Esophagus squamous epithelium (tissue), 5 donors: ENCODE measurements at regions not wholly inside any gene's neighbourhood (a gene's known extent, or its start where the extent isn't known, plus 50 kb on each side); places are given as distances from the start of the nearest gene placed in this dataset.
A peak's percentile ranks its signal among the peaks of the same experiment; 100 is the strongest.

Source experiments
- DNase-seq: peaks from one replicate; lab custom pipeline; 2025; lab: John Stamatoyannopoulos, UW
- H3K27ac ChIP-seq, 4 donors: fragments of 200-600 bp; sonication (generic); one replicate each; pipeline ENCODE4 v1.5.1; 2016 to 2019; ENCODE audit warnings: mild to moderate bottlenecking in 1 of 4
- H3K27me3 ChIP-seq, 4 donors: fragments of 200-600 bp; sonication (generic); 1 replicate in 3 of 4; 2 replicates in 1 of 4; pipeline versions ENCODE4 v1.5.1 to v1.6.0; 2017 to 2021; ENCODE audit warnings: antibody characterized with exemption in 1 of 4
- H3K36me3 ChIP-seq, 3 donors: fragments of 200-600 bp; sonication (generic); one replicate each; pipeline ENCODE4 v1.5.1; 2016 to 2019
- H3K4me1 ChIP-seq, 3 donors: fragments of 200-600 bp; sonication (generic); one replicate each; pipeline ENCODE4 v1.5.1; 2017 to 2019
- H3K4me3 ChIP-seq, 4 donors: fragments of 200-600 bp; sonication (generic); 1 replicate in 3 of 4; 2 replicates in 1 of 4; pipeline ENCODE4 v1.5.1; 2016 to 2019; ENCODE audit warnings: mild to moderate bottlenecking in 2 of 4, moderate library complexity in 1 of 4
- H3K9me3 ChIP-seq, 3 donors: fragments of 200-600 bp; sonication (generic); one replicate each; pipeline ENCODE4 v1.5.1; 2016 to 2019
- POLR2A ChIP-seq, 4 donors: fragments of 450-650 bp; IDR thresholded peaks; one replicate each; pipeline ENCODE4 v1.6.1; 2017; ENCODE audit warnings: antibody characterized with exemption in 4 of 4, mild to moderate bottlenecking in 4 of 4, moderate library complexity in 3 of 4
- WGBS, 2 donors: methylation state at CpG; one replicate each; pipeline ENCODE4 v1.1.5; 2018; 5-methylcytosine and 5-hydroxymethylcytosine counted together
- intact Hi-C: fragments of 100-400 bp; cut with DNase I; formaldehyde crosslinking; loops from one replicate; pipeline ENCODE4 v1.15.0; 2022
- TF ChIP-seq, protein P1 (sequence below), 6 experiments: fragments of 450-650 bp in 4 of 6; fragments of 200-600 bp in 2 of 6; sonication (generic) in 2 of 6; IDR thresholded peaks; one replicate each; pipeline ENCODE4 v1.5.1; 2016 to 2019; ENCODE audit warnings: antibody characterized with exemption in 6 of 6, mild to moderate bottlenecking in 4 of 6, moderate library complexity in 4 of 6
- donor health status: DM: yes; HTN: yes; CAD: no.

DNA sequence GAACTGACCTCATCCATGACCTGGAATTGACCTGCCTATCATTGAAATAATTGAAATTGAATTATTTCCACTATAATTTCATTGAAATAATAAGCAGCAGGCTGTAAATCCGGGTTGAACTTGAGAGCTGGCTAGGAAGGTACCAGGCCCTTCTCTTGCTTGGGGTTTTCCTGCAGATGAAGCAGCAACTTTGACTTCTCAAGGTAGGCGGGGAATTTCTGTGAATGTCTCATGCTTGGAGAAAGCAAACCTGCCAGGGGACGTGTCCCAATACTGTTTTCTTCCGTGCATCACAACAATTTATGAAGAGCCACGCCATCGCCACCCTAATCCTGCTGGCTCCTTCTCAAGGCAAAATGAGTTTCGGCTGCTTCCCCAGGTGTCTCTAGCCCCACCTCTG, 97.5 kb upstream of the XYLT1 start:
- H3K4me1 ChIP-seq, result peaks cover 0 to 72% (median 14%) of the 10 kb centered on the region in 3 donors
- H3K27me3 ChIP-seq, result no peaks in the 10 kb centered on the region
- H3K4me3 ChIP-seq, result no peak overlapping the region
- TF ChIP-seq POLR2A (IDR thresholded peaks at IDR 0.05), result no peak
- TF ChIP-seq, protein P1, sequence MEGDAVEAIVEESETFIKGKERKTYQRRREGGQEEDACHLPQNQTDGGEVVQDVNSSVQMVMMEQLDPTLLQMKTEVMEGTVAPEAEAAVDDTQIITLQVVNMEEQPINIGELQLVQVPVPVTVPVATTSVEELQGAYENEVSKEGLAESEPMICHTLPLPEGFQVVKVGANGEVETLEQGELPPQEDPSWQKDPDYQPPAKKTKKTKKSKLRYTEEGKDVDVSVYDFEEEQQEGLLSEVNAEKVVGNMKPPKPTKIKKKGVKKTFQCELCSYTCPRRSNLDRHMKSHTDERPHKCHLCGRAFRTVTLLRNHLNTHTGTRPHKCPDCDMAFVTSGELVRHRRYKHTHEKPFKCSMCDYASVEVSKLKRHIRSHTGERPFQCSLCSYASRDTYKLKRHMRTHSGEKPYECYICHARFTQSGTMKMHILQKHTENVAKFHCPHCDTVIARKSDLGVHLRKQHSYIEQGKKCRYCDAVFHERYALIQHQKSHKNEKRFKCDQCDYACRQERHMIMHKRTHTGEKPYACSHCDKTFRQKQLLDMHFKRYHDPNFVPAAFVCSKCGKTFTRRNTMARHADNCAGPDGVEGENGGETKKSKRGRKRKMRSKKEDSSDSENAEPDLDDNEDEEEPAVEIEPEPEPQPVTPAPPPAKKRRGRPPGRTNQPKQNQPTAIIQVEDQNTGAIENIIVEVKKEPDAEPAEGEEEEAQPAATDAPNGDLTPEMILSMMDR (IDR thresholded peaks at IDR 0.05), result no peak
- peak overlapping the region in 3 of 4 donors; percentile 66 to 84 (median 79) for H3K27ac ChIP-seq
- intact Hi-C loops, result no loop called here
- H3K36me3 ChIP-seq, result no peaks in the 10 kb centered on the region
- no peak for DNase-seq
- H3K9me3 ChIP-seq, result no peaks in the 10 kb centered on the region
- WGBS, 2 donors, result 29 to 41% methylated on average over 6 to 7 of the region's 7 CpGs

DNA sequence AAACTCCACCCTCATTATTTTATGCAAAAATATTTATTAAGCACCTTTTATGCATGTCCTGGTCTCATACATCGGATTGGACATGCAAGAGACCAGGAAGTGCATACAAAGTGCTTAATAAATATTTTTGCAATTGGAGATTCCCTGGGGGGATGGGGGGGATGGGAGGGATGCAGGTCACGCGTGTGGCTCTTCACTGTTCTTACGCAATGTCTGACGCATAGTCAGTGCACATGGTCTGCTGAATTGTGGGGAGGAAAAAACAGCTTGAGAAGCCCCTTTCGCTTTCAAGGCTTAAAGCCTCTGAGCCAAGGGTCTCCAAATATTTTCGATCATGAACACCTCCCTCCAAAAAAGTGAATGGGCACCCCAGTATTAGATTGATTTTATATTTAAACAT, 96.7 kb upstream of the XYLT1 start:
- Histone ChIP-seq H3K4me3 (no peak overlapping the region), H3K36me3 (no peaks in the 10 kb centered on the region), H3K27me3 (peaks cover 0 to 1% (median 0%) of the 10 kb centered on the region in 4 donors), H3K27ac (peak overlapping the region in 3 of 4 donors; percentile 66 to 84 (median 79)), H3K9me3 (no peaks in the 10 kb centered on the region), H3K4me1 (peaks cover 0 to 77% (median 14%) of the 10 kb centered on the region in 3 donors)
- intact Hi-C loops, result no loop called here
- 55 to 72% methylated on average over 7 of the region's 7 CpGs for WGBS, 2 donors
- no peak for TF ChIP-seq POLR2A (IDR thresholded peaks at IDR 0.05)
- TF ChIP-seq, protein P1 (IDR thresholded peaks at IDR 0.05), result no peak
- DNase-seq, result no peak

DNA sequence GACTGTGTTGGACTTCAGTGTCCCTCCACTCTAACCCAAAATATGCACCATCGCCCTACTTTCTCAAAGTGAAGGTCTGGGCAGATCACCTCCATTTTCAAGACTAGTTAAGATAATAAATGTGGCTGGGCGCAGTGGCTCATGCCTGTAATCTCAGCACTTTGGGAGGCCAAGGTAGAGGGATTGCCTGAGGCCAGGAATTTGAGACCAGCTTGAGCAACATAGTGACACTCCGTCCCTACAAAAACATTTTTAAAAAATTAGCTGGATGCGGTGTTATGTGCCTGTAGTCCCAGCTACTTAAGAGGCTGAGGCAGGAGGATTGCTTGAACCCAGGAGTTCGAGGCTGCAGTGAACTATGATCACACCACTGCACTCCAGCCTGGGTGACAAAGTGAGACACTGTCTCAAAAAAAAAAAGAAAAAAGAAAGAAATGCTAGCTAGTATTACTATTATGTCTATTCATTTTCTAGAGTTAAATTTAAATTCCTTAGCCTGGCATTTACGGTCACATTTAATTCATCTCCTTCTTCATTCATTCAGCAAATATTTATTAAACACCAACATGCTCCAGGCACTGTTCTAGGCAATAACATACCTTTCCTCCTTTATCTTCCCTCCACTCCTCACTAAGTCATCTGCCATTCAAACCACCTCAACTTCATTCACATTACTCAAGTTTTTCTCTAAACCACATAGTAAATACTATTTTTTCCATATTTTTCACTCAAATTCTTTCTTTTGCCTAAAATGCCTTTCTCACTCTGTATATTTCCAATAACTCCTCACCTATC, 96.1 kb upstream of the XYLT1 start:
- peak overlapping the region; percentile 19 to 84 (median 74) for H3K27ac ChIP-seq
- H3K9me3 ChIP-seq, result no peaks in the 10 kb centered on the region
- H3K36me3 ChIP-seq, result no peaks in the 10 kb centered on the region
- intact Hi-C loops, result no loop called here
- H3K4me3 ChIP-seq, result no peak overlapping the region
- 57 to 59% methylated on average over 6 of the region's 6 CpGs for WGBS, 2 donors
- no peak for TF ChIP-seq POLR2A (IDR thresholded peaks at IDR 0.05)
- TF ChIP-seq, protein P1 (IDR thresholded peaks at IDR 0.05), result no peak
- H3K4me1 ChIP-seq, result peaks cover 0 to 74% (median 14%) of the 10 kb centered on the region in 3 donors
- H3K27me3 ChIP-seq, result peaks cover 0 to 7% (median 0%) of the 10 kb centered on the region in 4 donors
- DNase-seq, result no peak

DNA sequence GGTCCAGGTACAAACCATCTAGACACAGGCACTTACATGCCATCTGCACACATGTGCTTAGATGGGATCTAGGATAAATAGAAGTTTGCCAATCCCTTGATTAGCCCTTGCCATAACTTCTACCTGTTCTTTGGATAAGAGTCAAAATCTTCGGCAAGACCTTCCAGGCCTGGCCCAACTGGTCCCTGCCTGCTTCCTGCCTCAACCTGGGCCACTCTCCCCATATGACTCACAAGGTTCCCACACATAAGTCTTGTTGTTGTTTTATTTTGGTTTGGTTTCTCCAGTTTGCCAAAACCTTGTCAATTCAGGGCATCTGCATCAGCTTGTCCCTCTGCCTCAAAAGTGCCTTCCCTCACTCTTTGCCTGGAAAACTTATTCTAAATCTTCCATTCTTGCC, 95.3 kb upstream of the XYLT1 start:
- Histone ChIP-seq H3K9me3 (no peaks in the 10 kb centered on the region), H3K36me3 (no peaks in the 10 kb centered on the region), H3K4me3 (no peak overlapping the region), H3K27me3 (peaks cover 0 to 12% (median 0%) of the 10 kb centered on the region in 4 donors), H3K4me1 (peaks cover 0 to 67% (median 10%) of the 10 kb centered on the region in 3 donors), H3K27ac (peak overlapping the region; percentile 19 to 84 (median 74))
- 67% methylated on average over 1 of the region's 1 CpG for WGBS, 2 donors
- intact Hi-C loops, result no loop called here
- DNase-seq, result no peak
- no peak for TF ChIP-seq POLR2A (IDR thresholded peaks at IDR 0.05)
- TF ChIP-seq, protein P1 (IDR thresholded peaks at IDR 0.05), result no peak

DNA sequence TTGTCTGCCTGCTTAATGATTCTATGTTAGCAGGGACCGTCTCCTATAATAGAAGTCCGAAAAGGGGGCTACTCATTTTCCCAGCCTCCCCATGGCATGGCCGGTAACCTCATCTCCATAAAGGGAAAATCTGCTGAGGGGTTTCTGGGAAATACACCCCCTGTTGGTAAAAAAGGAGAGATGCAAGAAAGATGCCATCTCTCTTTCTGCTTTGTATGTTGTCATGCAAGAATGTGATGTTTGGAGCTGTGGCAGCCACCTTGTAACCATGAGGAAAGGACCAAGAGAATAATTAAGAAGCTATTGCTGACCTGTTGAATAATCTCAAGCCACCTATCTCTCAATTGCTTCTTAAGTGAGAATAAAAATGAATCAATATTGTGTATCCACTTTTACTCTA, 94.8 kb upstream of the XYLT1 start:
- Histone ChIP-seq H3K27me3 (peaks cover 0 to 12% (median 0%) of the 10 kb centered on the region in 4 donors), H3K36me3 (no peaks in the 10 kb centered on the region), H3K9me3 (no peaks in the 10 kb centered on the region), H3K4me3 (no peak overlapping the region), H3K4me1 (peaks cover 0 to 65% (median 10%) of the 10 kb centered on the region in 3 donors), H3K27ac (peak overlapping the region; percentile 5 to 84 (median 73))
- DNase-seq, result no peak
- intact Hi-C loops, result no loop called here
- 96 to 100% methylated on average over 3 of the region's 3 CpGs for WGBS, 2 donors
- TF ChIP-seq, protein P1 (IDR thresholded peaks at IDR 0.05), result peak in 1 of 6 experiments; percentile 9
- TF ChIP-seq POLR2A (IDR thresholded peaks at IDR 0.05), result no peak
